Esophagus squamous epithelium (tissue), 5 donors: ENCODE measurements at regions not wholly inside any gene's neighbourhood (a gene's known extent, or its start where the extent isn't known, plus 50 kb on each side); places are given as distances from the start of the nearest gene placed in this dataset.

Source experiments
- DNase-seq: peaks from one replicate; lab custom pipeline; 2025; lab: John Stamatoyannopoulos, UW
- H3K27ac ChIP-seq, 4 donors: fragments of 200-600 bp; sonication (generic); one replicate each; pipeline ENCODE4 v1.5.1; 2016 to 2019; ENCODE audit warnings: mild to moderate bottlenecking in 1 of 4
- H3K27me3 ChIP-seq, 4 donors: fragments of 200-600 bp; sonication (generic); 1 replicate in 3 of 4; 2 replicates in 1 of 4; pipeline versions ENCODE4 v1.5.1 to v1.6.0; 2017 to 2021; ENCODE audit warnings: antibody characterized with exemption in 1 of 4
- H3K36me3 ChIP-seq, 3 donors: fragments of 200-600 bp; sonication (generic); one replicate each; pipeline ENCODE4 v1.5.1; 2016 to 2019
- H3K4me1 ChIP-seq, 3 donors: fragments of 200-600 bp; sonication (generic); one replicate each; pipeline ENCODE4 v1.5.1; 2017 to 2019
- H3K4me3 ChIP-seq, 4 donors: fragments of 200-600 bp; sonication (generic); 1 replicate in 3 of 4; 2 replicates in 1 of 4; pipeline ENCODE4 v1.5.1; 2016 to 2019; ENCODE audit warnings: mild to moderate bottlenecking in 2 of 4, moderate library complexity in 1 of 4
- H3K9me3 ChIP-seq, 3 donors: fragments of 200-600 bp; sonication (generic); one replicate each; pipeline ENCODE4 v1.5.1; 2016 to 2019
- CTCF ChIP-seq, 6 experiments: fragments of 450-650 bp in 4 of 6; fragments of 200-600 bp in 2 of 6; sonication (generic) in 2 of 6; IDR thresholded peaks; one replicate each; pipeline ENCODE4 v1.5.1; 2016 to 2019; ENCODE audit warnings: antibody characterized with exemption in 6 of 6, mild to moderate bottlenecking in 4 of 6, moderate library complexity in 4 of 6
- POLR2A ChIP-seq, 4 donors: fragments of 450-650 bp; IDR thresholded peaks; one replicate each; pipeline ENCODE4 v1.6.1; 2017; ENCODE audit warnings: antibody characterized with exemption in 4 of 4, mild to moderate bottlenecking in 4 of 4, moderate library complexity in 3 of 4
- WGBS, 2 donors: methylation state at CpG; one replicate each; pipeline ENCODE4 v1.1.5; 2018; 5-methylcytosine and 5-hydroxymethylcytosine counted together
- intact Hi-C: fragments of 100-400 bp; cut with DNase I; formaldehyde crosslinking; loops from one replicate; pipeline ENCODE4 v1.15.0; 2022
- donor health status: DM: yes; HTN: yes; CAD: no.

- Histone ChIP-seq H3K9me3 (no peaks in the 10 kb centered on the region), H3K4me3 (no peak overlapping the region), H3K27ac (no peak overlapping the region), H3K4me1 (no peaks in the 10 kb centered on the region), H3K36me3 (no peaks in the 10 kb centered on the region), H3K27me3 (no peaks in the 10 kb centered on the region)
- TF ChIP-seq POLR2A (IDR thresholded peaks at IDR 0.05) (no peak), CTCF (IDR thresholded peaks at IDR 0.05) (no peak)
- intact Hi-C loops: no loop called here
- DNase-seq: no peak
- 68 to 74% methylated on average over 5 of the region's 5 CpGs for WGBS, 2 donors
Observed at GRCh38 chr12:40473962-40474361, 218.3 kb upstream of the CNTN1 start.

- intact Hi-C loops: no loop called here
- 33 to 38% methylated on average over 1 of the region's 1 CpG for WGBS, 2 donors
- no peak for TF ChIP-seq POLR2A (IDR thresholded peaks at IDR 0.05)
- TF ChIP-seq CTCF (IDR thresholded peaks at IDR 0.05): no peak
Observed at GRCh38 chr12:40474630-40475029, 217.6 kb upstream of the CNTN1 start.

GRCh38 chr12:40499856-40500255, 192.4 kb upstream of the CNTN1 start:
- H3K4me3 ChIP-seq: no peak overlapping the region
- H3K9me3 ChIP-seq: no peaks in the 10 kb centered on the region
- 79 to 89% methylated on average over 3 of the region's 3 CpGs for WGBS, 2 donors
- TF ChIP-seq POLR2A (IDR thresholded peaks at IDR 0.05): no peak
- no peak for TF ChIP-seq CTCF (IDR thresholded peaks at IDR 0.05)
- H3K27me3 ChIP-seq: no peaks in the 10 kb centered on the region
- no peaks in the 10 kb centered on the region for H3K4me1 ChIP-seq
- intact Hi-C loops: no loop called here
- no peaks in the 10 kb centered on the region for H3K36me3 ChIP-seq
- DNase-seq: no peak
- H3K27ac ChIP-seq: no peak overlapping the region

More at GRCh38 chr12:40474630-40475029, 217.6 kb upstream of the CNTN1 start:
- Histone ChIP-seq H3K4me1 (no peaks in the 10 kb centered on the region), H3K9me3 (no peaks in the 10 kb centered on the region), H3K4me3 (no peak overlapping the region), H3K27ac (no peak overlapping the region), H3K27me3 (no peaks in the 10 kb centered on the region), H3K36me3 (no peaks in the 10 kb centered on the region)
- DNase-seq: no peak

GRCh38 chr12:40502322-40502721, 189.9 kb upstream of the CNTN1 start:
- Histone ChIP-seq H3K9me3 (no peaks in the 10 kb centered on the region), H3K27me3 (no peaks in the 10 kb centered on the region), H3K27ac (no peak overlapping the region), H3K36me3 (no peaks in the 10 kb centered on the region), H3K4me3 (no peak overlapping the region), H3K4me1 (no peaks in the 10 kb centered on the region)
- TF ChIP-seq POLR2A (IDR thresholded peaks at IDR 0.05): no peak
- TF ChIP-seq CTCF (IDR thresholded peaks at IDR 0.05): no peak
- intact Hi-C loops: no loop called here
- no peak for DNase-seq
- WGBS, 2 donors: 40 to 50% methylated on average over 3 of the region's 3 CpGs

GRCh38 chr12:40505327-40505726, 186.9 kb upstream of the CNTN1 start:
- no peaks in the 10 kb centered on the region for H3K4me1 ChIP-seq
- no peaks in the 10 kb centered on the region for H3K36me3 ChIP-seq
- H3K4me3 ChIP-seq: no peak overlapping the region
- H3K27ac ChIP-seq: no peak overlapping the region
- intact Hi-C loops: no loop called here
- no peaks in the 10 kb centered on the region for H3K9me3 ChIP-seq
- no peaks in the 10 kb centered on the region for H3K27me3 ChIP-seq
- TF ChIP-seq POLR2A (IDR thresholded peaks at IDR 0.05) (no peak), CTCF (IDR thresholded peaks at IDR 0.05) (no peak)
- DNase-seq: no peak
- 11% methylated on average over 1 of the region's 1 CpG for WGBS, 2 donors
